ENCODE measurements at regions not wholly inside any gene's neighbourhood (a gene's known extent, or its start where the extent isn't known, plus 50 kb on each side); places are given as distances from the start of the nearest gene placed in this dataset.

DNA sequence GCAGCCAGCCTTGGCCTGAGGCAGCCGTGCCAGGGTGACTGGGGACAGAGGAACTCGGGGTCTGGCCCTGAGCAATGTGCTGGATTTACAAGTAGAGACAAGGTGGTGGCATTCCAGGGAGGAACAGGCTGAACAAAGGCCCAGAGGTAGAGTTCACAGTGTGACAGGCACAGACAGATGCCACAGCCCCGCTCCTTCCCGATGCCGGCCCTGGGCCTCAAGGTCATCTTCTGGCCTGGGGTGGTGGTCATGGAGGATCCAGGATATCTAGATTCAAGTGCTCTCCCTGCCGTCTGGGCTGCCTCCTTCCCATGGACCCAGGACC lies 68.9 kb upstream of the COL13A1 start:
- no peaks in the 10 kb centered on the region for H3K9me3 Mint-ChIP-seq
- no peak overlapping the region for H3K27ac Mint-ChIP-seq
- DNase-seq (ENCODE audit: low spot score in 2 of 2) = no peak
- no peaks in the 10 kb centered on the region for H3K36me3 Mint-ChIP-seq
- no peak for ATAC-seq

DNA sequence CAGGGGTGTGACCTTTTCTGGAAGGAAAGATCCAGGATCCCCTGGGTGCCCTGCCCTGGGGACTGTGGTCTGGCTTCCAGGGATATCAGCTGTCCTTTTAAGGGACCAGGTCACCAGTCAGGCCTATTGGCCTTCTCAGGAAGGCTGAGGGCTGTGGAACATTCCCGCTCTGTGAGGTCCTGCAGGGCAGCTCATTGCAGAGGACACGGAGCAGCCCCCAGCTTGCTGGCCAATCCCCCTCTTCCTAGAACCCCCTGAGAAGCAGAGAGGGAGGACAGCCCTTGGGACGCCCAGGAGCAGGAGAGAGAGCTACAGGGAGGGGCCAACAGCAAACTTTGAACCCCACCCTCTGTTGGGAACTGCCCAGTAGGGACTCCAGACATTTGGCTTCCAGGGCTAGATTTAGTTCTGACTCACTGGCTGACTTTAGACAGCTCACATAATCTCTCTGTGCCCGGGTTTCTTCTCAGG lies 67.9 kb upstream of the COL13A1 start:
- ATAC-seq (no peak), DNase-seq (ENCODE audit: low spot score in 2 of 2) (no peak)

GRCh38 chr10:69734416-69734796 lies 67.3 kb upstream of the COL13A1 start:
- H3K27ac Mint-ChIP-seq = peak overlapping the region in 1 of 2 donors; percentile 48
- no peaks in the 10 kb centered on the region for H3K9me3 Mint-ChIP-seq
- ATAC-seq (peak in 1 of 2 donors; percentile 50), DNase-seq (ENCODE audit: low spot score in 2 of 2) (no peak)
- H3K36me3 Mint-ChIP-seq = no peaks in the 10 kb centered on the region

More for the DNA sequence above, 67.9 kb upstream of the COL13A1 start:
- Mint-ChIP-seq H3K27ac (peak overlapping the region in 1 of 2 donors; percentile 48), H3K36me3 (no peaks in the 10 kb centered on the region), H3K9me3 (no peaks in the 10 kb centered on the region)

DNA sequence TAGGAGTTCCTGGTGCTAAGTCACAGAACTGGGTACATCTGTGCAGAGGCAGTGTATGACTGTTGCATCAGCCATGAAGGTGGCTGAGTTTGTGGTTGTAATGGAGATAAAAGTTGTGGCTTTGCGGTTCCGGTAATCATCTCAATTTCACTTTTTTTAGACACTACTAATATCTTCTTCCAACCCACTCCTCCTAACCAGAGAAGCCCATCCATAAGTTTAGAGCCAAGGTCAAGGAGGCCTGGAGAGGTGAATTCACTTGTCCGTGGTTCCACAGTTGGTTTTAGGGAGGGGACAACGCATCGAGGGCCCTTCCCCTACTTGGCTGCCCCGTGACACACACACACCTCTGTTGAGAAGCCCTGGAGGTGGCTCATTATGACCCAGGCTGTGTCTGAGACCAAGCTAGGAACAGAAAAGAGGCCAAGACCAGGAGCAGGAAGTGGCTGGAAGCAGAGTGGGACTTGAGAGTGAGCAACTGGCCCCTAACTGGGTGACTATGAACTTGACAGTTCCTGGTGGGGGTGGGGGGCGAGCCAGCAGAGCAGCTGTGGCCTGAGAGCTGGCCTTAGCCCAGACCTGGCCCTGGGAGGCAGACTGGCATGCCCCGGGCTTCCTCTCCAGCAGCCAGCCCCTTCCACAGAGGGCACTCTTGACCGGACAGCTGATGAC lies 66.8 kb upstream of the COL13A1 start:
- no peaks in the 10 kb centered on the region for H3K9me3 Mint-ChIP-seq
- H3K27ac Mint-ChIP-seq = peak overlapping the region in 1 of 2 donors; percentile 48
- ATAC-seq = peak; percentile 86 to 87
- DNase-seq (ENCODE audit: low spot score in 2 of 2) = peak in 1 of 2 donors; percentile 21
- H3K36me3 Mint-ChIP-seq = no peaks in the 10 kb centered on the region

DNA sequence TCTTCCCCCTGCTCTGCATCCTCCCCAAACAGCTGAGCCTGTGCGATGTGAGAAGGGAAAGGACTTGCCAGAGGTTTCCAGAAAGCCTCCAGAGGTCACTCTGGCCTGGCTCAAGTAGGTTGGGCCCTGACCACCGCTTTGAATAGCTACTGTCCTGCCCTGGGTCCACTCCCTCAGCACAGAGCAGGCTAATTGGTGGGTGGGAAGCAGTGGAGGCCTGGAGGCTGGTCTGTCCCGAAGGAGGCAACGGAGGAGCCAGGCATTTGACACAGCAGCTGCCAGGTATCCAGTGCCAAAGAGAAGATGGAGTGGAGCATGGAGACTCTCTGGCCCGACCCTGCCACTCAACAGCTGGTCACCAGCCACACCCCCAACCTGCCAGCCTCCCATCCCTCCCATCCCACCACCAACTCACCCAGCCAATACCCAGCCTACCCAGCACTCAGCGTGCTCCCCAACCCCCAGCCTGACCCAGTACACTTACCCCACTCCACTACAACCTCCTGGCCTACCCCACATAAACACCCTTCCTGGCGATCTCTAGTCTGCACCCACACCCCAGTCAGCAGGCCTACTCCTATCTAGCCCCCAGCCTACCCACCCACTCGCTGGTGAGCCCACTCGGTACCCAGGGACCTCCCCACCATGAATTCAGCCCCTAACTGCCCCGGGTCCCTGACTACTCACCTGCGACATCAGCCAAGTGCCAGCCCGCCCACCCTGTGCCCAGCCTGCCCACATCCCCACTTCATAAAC lies 64.6 kb upstream of the COL13A1 start:
- ATAC-seq (no peak), DNase-seq (ENCODE audit: low spot score in 2 of 2) (no peak)
- Mint-ChIP-seq H3K27ac (no peak overlapping the region), H3K36me3 (no peaks in the 10 kb centered on the region), H3K9me3 (no peaks in the 10 kb centered on the region)

DNA sequence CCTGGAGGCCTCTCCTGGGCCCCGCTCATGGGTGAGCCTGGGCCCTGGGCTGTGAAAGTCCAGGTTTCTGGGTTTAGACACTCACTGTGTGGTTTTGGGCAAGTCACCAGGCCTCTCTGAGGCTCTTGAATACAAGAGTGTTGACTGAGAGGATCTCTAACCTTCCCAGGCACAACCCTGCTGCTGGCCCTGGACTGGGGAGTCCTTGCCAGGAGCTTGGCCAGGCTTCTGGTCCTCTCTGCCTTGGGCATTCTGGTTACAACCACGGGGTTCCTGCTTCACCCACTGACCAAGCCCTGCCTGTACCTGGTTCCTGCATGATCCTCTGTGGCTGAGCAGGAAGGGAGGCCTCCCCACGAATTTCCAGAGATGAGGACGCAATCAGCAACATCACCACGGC lies 63.6 kb upstream of the COL13A1 start:
- Mint-ChIP-seq H3K27ac (no peak overlapping the region), H3K9me3 (no peaks in the 10 kb centered on the region), H3K36me3 (no peaks in the 10 kb centered on the region)
- DNase-seq (ENCODE audit: low spot score in 2 of 2) (no peak), ATAC-seq (no peak)

DNA sequence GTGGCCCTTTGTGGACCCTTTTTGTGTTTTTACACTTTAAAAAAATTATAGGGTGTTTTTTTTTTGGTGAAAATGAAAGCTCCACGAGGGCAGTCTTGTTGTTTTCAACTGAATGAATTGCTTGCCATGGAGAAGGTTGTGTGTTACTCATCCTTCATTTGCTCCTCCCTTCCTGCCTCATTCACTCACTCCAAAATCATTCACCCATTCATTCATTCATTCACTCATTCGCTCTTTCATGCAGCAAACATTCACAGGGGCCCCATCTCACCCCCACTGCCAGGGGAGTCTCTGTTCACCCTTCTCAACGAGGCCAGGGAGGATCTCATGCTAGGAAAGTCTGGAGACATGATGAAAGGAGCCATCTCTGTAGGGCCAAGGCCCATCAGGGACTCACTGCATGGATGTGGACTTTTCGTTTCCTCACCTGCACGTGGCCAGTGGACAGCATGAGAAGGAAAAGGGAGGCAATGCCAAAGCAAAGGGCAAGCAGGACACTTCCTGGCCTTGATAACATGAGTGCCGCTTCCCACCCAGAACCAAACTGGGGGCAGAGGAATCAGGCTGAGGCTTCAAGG lies 62.8 kb upstream of the COL13A1 start:
- Mint-ChIP-seq H3K9me3 (no peaks in the 10 kb centered on the region), H3K27ac (no peak overlapping the region), H3K36me3 (no peaks in the 10 kb centered on the region)
- no peak for DNase-seq (ENCODE audit: low spot score in 2 of 2)
- no peak for ATAC-seq

DNA sequence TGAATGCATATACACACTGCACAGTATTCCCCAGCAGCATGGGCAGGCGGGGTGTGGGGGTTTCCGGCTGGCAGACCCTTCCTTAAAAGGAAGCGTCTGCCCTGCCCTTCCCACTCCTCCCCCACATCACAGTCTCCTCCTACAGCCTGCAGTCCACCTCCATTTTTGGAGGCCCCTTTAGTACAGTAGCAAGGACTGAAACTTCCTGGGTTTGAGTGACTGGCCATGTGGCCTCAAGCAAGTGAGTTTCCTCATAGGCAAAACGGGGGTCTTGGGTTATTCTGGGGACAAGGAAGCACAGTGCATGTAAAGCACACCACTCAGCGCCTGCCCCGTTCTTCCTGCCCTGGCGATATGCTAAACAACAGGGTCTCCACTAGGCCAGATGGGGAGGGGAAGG lies 62.1 kb upstream of the COL13A1 start:
- Mint-ChIP-seq H3K36me3 (no peaks in the 10 kb centered on the region), H3K27ac (no peak overlapping the region), H3K9me3 (no peaks in the 10 kb centered on the region)
- ATAC-seq = no peak
- DNase-seq (ENCODE audit: low spot score in 2 of 2) = no peak

- Mint-ChIP-seq H3K36me3 (no peaks in the 10 kb centered on the region), H3K27ac (no peak overlapping the region), H3K9me3 (no peaks in the 10 kb centered on the region)
- DNase-seq (ENCODE audit: low spot score in 2 of 2) = no peak
- no peak for ATAC-seq
Measured at GRCh38 chr10:69740126-69740525, 61.6 kb upstream of the COL13A1 start.

DNA sequence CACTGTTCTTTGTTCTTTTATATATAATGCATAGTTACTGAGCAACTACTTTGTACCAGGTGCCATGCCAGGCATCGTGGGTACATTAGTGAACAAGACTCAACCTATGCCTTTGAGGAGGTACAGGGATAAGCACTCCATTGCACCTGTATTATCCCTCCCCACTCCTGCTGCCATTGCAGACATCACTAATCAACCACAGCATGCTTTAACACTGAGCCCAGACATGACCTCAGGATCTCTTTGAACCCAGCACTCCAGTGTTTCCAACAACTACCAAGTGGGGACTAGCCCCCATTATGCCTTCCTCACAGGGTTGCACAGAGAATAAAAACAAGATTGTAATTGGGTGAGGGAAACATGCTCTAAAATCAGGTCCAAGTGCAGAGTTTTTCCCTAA lies 60.5 kb upstream of the COL13A1 start:
- Mint-ChIP-seq H3K9me3 (no peaks in the 10 kb centered on the region), H3K36me3 (no peaks in the 10 kb centered on the region), H3K27ac (no peak overlapping the region)
- DNase-seq (ENCODE audit: low spot score in 2 of 2) (no peak), ATAC-seq (no peak)

DNA sequence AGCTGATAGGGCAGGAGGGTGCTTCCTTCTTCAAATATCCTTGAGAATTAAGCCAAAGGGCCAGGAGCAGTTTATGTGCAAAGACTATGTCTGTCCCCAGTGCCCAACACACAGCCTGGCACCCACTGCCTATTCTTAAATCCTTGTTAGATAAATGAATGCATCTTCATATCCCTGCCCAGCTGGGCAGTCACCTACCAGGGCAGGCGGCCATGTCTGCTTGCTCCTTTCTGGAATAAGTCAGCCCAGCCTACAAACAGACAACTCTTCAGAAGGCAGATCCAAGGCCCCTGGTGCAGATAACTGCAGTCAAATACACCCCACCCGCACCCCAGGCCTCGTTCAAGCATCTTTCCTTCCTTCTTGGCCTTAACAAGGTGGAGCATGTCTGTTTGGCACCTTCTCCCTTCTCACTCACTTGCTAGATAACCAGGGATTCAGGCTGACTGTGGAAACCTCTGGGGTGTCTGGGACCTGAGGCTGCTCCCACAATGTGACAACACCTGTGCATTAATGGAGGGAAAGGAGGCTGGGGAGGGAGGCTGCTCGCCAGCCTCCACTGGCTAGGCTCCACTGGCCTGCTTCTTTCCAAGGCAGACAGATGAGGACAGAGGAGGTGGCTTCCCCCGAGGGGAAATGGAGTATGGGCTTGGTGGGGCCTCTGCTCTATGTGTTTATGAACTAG lies 59.9 kb upstream of the COL13A1 start:
- Mint-ChIP-seq H3K9me3 (no peaks in the 10 kb centered on the region), H3K27ac (no peak overlapping the region)

DNA sequence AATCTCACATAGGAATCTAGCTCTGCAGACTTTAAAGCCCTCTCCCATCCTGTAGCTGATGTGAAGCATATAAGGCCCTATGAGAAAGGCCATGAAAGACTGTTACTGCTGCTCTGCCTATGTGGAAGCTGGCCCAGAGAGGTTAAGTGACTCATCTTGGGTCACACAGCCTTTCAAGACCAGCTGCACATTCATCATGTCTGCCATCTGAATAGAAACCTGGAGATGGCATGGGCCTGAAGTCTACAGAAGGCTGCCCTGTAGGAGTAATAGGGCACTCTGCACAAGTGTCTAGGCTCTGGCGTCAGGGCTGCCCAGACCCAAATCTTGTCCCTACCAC lies 59.4 kb upstream of the COL13A1 start:
- Mint-ChIP-seq H3K36me3 (no peaks in the 10 kb centered on the region), H3K9me3 (no peaks in the 10 kb centered on the region), H3K27ac (no peak overlapping the region)
- ATAC-seq = peak in 1 of 2 donors; percentile 16
- no peak for DNase-seq (ENCODE audit: low spot score in 2 of 2)

More for the DNA sequence above, 59.9 kb upstream of the COL13A1 start:
- no peak for DNase-seq (ENCODE audit: low spot score in 2 of 2)
- H3K36me3 Mint-ChIP-seq = no peaks in the 10 kb centered on the region
- ATAC-seq = no peak

DNA sequence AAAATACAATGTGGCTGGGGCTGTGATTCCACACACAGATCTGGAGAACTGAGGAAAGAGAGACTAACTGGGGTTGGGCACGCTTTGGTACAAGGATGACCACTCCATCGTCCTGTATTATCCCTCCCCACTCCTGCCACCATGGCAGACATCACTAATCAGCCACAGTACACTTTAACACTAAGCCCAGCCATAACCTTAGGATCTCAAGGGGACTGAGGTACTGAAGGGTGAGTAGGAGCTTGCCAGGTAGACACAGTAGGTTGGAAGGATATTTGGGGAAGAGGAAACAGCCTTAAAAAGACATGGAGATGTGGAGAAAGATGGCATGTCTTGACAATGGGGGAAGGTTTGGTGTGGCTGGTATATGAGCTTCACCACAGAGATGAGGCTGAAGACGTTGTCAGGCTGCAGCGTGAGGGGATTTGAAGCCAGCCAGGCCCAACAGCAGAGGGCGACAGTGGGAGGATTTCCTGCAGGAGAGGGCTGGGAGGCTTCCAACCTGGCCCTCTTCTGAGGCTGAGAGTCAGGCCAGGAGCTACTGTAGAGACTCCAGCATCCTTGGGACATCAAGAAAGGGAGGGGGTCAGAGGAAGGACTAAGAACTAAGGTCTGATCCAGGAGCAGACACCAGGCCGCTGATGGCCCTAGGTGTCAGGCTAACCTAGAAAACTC lies 58.6 kb upstream of the COL13A1 start:
- H3K36me3 Mint-ChIP-seq = no peaks in the 10 kb centered on the region
- no peaks in the 10 kb centered on the region for H3K9me3 Mint-ChIP-seq
- DNase-seq (ENCODE audit: low spot score in 2 of 2) (peak in 1 of 2 donors; percentile 36), ATAC-seq (peak in 1 of 2 donors; percentile 58)
- no peak overlapping the region for H3K27ac Mint-ChIP-seq

DNA sequence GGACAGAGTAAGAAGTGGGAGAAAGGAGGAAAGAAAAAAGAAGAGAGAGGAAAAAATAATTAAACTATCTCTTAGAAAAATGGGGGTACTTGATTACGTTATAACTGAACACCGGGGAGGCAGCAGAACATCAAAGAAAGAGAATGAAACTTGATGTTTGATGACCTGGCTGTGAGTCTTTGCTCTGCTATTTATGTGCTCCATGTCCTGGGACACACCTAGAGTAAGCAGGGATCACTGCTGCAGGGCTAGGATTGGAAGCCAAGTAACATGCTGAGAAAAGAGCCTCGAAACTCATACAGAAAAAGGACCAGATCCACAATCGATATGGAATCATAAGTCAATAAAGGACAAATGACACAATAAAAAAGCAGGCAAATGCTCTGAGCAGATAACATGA lies 56.7 kb upstream of the COL13A1 start:
- ATAC-seq (no peak), DNase-seq (ENCODE audit: low spot score in 2 of 2) (no peak)
- H3K9me3 Mint-ChIP-seq = no peaks in the 10 kb centered on the region
- H3K36me3 Mint-ChIP-seq = no peaks in the 10 kb centered on the region
- no peak overlapping the region for H3K27ac Mint-ChIP-seq

- ATAC-seq (peak; percentile 55 to 77), DNase-seq (ENCODE audit: low spot score in 2 of 2) (no peak)
- no peaks in the 10 kb centered on the region for H3K9me3 Mint-ChIP-seq
- H3K36me3 Mint-ChIP-seq = no peaks in the 10 kb centered on the region
- no peak overlapping the region for H3K27ac Mint-ChIP-seq
Measured at GRCh38 chr10:69745698-69746097, 56.0 kb upstream of the COL13A1 start.

DNA sequence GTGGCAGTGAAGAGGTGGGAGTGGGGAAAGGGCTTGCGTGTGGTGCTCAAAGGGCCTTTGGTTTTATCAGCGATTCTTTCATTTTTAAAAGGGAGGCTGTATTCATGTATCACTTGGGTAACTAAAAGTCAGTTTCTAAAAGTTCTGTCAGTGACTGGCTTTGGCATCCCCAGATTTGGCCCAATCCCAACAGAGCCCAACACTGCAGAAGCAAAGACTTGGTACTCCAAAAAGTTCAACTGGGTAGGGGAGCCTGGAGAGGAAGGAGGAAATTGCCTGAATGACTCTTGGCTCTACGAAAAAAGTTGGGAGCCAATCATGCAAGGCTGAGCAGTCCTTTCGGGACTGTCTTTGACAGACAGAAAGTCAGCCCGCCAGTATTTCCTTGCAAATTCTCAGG lies 54.5 kb upstream of the COL13A1 start:
- DNase-seq (ENCODE audit: low spot score in 2 of 2) (no peak), ATAC-seq (peak in 1 of 2 donors; percentile 44)
- Mint-ChIP-seq H3K27ac (no peak overlapping the region), H3K36me3 (no peaks in the 10 kb centered on the region), H3K9me3 (no peaks in the 10 kb centered on the region)

DNA sequence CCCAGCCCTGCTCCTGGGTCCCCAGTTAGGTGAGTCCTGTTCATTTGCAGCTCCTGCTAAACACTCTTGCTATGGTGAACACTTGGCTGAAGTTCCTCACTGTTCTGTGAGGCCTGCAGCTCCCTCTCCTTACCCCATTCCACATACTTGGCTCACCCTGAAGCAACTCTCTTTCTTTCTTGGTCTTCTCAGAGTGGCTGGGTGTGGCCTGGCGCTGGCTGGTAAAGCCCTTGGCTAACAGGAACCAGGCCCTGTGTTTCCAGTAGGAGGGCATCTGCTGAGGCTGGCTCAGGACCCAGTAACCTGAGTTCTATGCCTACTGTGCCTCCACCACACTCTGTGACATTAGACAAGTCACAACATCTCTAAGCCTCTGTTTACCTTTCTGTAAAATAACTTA lies 53.1 kb upstream of the COL13A1 start:
- no peaks in the 10 kb centered on the region for H3K36me3 Mint-ChIP-seq
- DNase-seq (ENCODE audit: low spot score in 2 of 2) (no peak), ATAC-seq (no peak)
- no peak overlapping the region for H3K27ac Mint-ChIP-seq
- H3K9me3 Mint-ChIP-seq = no peaks in the 10 kb centered on the region
